ENCODE measurements at regions not wholly inside any gene's neighbourhood (a gene's known extent, or its start where the extent isn't known, plus 50 kb on each side); places are given as distances from the start of the nearest gene placed in this dataset.

- TF ChIP-seq REST (IDR thresholded peaks at IDR 0.05; ENCODE audit: insufficient read depth in 1 of 2, low read depth in 2 of 2, low read length in 2 of 2) (no peak), POLR2AphosphoS5 (IDR thresholded peaks at IDR 0.05; ENCODE audit: low read depth, low read length) (no peak), SIN3A (IDR thresholded peaks at IDR 0.05; ENCODE audit: borderline replicate concordance, insufficient read depth, low read length) (no peak), TAF1 (IDR thresholded peaks at IDR 0.05; ENCODE audit: borderline replicate concordance, insufficient read depth, low read length) (no peak)
Measured at GRCh38 chr16:85236818-85237150, 124.5 kb upstream of the CIBAR2 start.
